Transverse colon (tissue), 4 donors: ENCODE measurements at regions not wholly inside any gene's neighbourhood (a gene's known extent, or its start where the extent isn't known, plus 50 kb on each side); places are given as distances from the start of the nearest gene placed in this dataset.

Source experiments
- EP300 ChIP-seq: sonication (generic); formaldehyde crosslinking; IDR thresholded peaks from one replicate; pipeline ENCODE4 v1.6.1; 2017; ENCODE audit warnings: antibody characterized with exemption, low read depth
- POLR2A ChIP-seq: fragments of 450-650 bp; IDR thresholded peaks from one replicate; pipeline ENCODE4 v1.6.1; 2016; ENCODE audit warnings: antibody characterized with exemption, mild to moderate bottlenecking, moderate library complexity
- POLR2AphosphoS5 ChIP-seq, 3 donors: sonication (generic); formaldehyde crosslinking; IDR thresholded peaks; one replicate each; pipeline ENCODE4 v1.6.1; 2016; ENCODE audit warnings: antibody characterized with exemption in 3 of 3
- TF ChIP-seq, protein P1 (sequence below), 5 experiments: fragments of 200-600 bp in 3 of 5; fragments of 450-650 bp in 2 of 5; sonication (generic) in 3 of 5; IDR thresholded peaks; 1 replicate in 2 of 5; 2 replicates in 3 of 5; pipeline ENCODE4 v1.5.1; 2016 to 2017; ENCODE audit warnings: antibody characterized with exemption in 5 of 5, inconsistent platforms in 3 of 5, mild to moderate bottlenecking in 2 of 5, moderate library complexity in 1 of 5

DNA sequence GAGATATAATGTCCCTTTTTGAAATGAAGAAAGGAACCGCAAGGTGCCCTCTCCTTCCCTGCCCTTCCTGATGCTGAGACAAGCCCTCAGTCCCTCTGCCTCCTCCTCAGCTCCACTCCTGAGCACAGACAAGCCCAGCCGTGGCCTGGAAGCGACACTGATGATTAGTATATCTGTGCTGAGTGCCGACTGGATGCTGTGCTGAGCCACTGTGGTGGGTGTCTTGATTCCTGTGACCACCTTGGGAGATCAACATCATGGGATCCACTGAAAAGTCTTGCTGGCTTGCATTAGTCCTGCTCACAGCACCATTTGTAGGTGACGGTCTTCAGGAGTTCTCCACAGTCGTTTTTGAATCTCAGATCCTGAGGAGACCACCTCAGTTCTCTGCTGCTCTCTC, 59.5 kb upstream of the HGFAC start:
- TF ChIP-seq, protein P1, sequence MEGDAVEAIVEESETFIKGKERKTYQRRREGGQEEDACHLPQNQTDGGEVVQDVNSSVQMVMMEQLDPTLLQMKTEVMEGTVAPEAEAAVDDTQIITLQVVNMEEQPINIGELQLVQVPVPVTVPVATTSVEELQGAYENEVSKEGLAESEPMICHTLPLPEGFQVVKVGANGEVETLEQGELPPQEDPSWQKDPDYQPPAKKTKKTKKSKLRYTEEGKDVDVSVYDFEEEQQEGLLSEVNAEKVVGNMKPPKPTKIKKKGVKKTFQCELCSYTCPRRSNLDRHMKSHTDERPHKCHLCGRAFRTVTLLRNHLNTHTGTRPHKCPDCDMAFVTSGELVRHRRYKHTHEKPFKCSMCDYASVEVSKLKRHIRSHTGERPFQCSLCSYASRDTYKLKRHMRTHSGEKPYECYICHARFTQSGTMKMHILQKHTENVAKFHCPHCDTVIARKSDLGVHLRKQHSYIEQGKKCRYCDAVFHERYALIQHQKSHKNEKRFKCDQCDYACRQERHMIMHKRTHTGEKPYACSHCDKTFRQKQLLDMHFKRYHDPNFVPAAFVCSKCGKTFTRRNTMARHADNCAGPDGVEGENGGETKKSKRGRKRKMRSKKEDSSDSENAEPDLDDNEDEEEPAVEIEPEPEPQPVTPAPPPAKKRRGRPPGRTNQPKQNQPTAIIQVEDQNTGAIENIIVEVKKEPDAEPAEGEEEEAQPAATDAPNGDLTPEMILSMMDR (IDR thresholded peaks at IDR 0.05), result no peak
- TF ChIP-seq POLR2A, result no peak
- TF ChIP-seq POLR2AphosphoS5 (IDR thresholded peaks at IDR 0.05), result no peak
- TF ChIP-seq EP300, result no peak
